ENCODE measurements at regions not wholly inside any gene's neighbourhood (a gene's known extent, or its start where the extent isn't known, plus 50 kb on each side); places are given as distances from the start of the nearest gene placed in this dataset.

DNA sequence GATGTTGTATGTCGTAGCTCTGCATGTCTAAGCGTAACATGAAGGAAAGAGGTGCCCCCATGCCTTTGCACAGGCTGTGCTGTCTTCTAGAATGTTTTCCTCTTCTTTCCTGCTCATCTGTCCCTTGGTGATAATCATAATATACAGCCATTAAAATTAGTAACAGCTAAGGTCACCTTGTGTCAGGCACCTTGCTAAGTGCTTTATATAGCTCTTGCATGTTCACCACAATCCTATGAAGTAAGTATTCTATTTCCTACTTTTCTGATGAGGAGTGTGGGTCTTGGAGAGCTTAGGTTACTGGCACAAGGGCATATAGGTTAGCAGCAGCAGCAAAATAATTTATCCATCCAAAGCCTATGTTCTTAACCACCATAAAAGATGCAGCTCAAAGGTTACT is 754.4 kb downstream of the NTRK3 start:
- H3K4me1 ChIP-seq = no peaks in the 10 kb centered on the region
- TF ChIP-seq, protein P1, sequence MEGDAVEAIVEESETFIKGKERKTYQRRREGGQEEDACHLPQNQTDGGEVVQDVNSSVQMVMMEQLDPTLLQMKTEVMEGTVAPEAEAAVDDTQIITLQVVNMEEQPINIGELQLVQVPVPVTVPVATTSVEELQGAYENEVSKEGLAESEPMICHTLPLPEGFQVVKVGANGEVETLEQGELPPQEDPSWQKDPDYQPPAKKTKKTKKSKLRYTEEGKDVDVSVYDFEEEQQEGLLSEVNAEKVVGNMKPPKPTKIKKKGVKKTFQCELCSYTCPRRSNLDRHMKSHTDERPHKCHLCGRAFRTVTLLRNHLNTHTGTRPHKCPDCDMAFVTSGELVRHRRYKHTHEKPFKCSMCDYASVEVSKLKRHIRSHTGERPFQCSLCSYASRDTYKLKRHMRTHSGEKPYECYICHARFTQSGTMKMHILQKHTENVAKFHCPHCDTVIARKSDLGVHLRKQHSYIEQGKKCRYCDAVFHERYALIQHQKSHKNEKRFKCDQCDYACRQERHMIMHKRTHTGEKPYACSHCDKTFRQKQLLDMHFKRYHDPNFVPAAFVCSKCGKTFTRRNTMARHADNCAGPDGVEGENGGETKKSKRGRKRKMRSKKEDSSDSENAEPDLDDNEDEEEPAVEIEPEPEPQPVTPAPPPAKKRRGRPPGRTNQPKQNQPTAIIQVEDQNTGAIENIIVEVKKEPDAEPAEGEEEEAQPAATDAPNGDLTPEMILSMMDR (IDR thresholded peaks at IDR 0.05) = no peak
- H3K4me3 ChIP-seq = no peak overlapping the region
- no peak for ATAC-seq
- DNase-seq = no peak
- no peaks in the 10 kb centered on the region for H3K27me3 ChIP-seq
- H3K36me3 ChIP-seq = no peaks in the 10 kb centered on the region
- intact Hi-C loops (cut with DNase I) = no loop called here
- no peak overlapping the region for H3K27ac ChIP-seq
- no peaks in the 10 kb centered on the region for H3K9me3 ChIP-seq

DNA sequence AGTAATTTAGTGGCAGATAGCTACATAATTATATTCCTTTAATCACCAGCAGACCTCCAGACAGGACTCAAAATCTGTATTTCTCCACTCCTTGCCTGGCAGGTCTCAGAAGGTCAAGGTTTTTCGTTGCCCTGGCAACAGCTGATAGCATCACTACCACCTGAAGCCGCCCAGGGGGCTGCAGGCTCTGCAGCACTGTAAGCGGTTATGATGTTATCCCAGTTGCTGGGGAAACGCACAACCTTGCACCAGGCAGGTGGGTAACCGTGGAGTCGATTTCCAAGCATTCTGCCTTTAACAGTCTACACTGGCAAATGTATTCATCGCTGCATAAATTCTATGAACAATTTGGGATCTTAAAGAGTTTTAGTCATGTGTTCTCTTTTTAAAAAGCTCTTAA is 756.3 kb downstream of the NTRK3 start:
- Histone ChIP-seq H3K4me3 (no peak overlapping the region), H3K36me3 (no peaks in the 10 kb centered on the region), H3K27ac (no peak overlapping the region), H3K27me3 (no peaks in the 10 kb centered on the region), H3K4me1 (no peaks in the 10 kb centered on the region), H3K9me3 (no peaks in the 10 kb centered on the region)
- ATAC-seq (no peak), DNase-seq (no peak)
- TF ChIP-seq, protein P1 (IDR thresholded peaks at IDR 0.05) = no peak
- intact Hi-C loops (cut with DNase I) = no loop called here

DNA sequence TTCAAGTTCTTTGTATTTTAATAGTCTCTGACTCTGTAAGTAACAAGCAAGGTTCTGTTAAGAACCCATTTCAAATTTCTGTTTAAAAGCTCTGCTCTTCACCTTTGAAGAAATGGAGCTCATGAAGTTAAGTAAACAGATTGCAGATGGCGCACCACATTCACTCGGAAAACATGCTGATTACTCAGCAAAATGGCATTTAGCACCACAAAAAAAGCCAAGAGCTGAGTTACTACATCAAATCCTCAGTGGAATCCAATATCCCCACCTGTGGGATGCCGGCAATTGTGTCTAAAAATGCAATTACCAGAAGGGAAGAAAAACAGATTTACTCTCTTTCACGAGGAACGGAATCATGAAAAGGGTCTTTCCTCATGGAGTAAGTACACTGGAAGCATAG is 758.0 kb downstream of the NTRK3 start:
- Histone ChIP-seq H3K27me3 (no peaks in the 10 kb centered on the region), H3K4me3 (no peak overlapping the region), H3K36me3 (no peaks in the 10 kb centered on the region), H3K27ac (no peak overlapping the region), H3K9me3 (no peaks in the 10 kb centered on the region), H3K4me1 (no peaks in the 10 kb centered on the region)
- intact Hi-C loops (cut with DNase I) = no loop called here
- no peak for ATAC-seq
- DNase-seq = no peak
- TF ChIP-seq, protein P1 (IDR thresholded peaks at IDR 0.05) = no peak

DNA sequence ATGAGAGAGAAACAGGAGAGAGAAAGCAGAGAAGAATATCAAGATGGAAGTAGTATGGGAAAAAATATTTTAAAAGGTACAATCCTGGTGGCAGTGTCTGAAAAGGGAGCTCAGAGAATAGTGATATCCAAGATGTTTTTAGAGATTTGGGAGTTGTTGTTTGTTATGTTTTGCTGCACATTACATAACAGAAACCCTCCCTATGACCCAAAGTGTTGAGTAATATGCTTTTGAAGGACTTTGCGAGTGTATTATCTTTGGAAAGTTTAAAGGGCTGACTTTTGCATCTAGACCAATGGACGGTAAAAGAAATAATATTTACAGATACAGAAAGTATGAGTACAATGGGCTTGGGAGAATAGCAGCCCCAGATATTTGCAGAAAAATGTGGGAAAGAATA is 759.7 kb downstream of the NTRK3 start:
- no peak for DNase-seq
- Histone ChIP-seq H3K27me3 (no peaks in the 10 kb centered on the region), H3K27ac (no peak overlapping the region), H3K9me3 (no peaks in the 10 kb centered on the region), H3K4me1 (no peaks in the 10 kb centered on the region), H3K4me3 (no peak overlapping the region), H3K36me3 (no peaks in the 10 kb centered on the region)
- intact Hi-C loops (cut with DNase I) = no loop called here
- ATAC-seq = no peak
- TF ChIP-seq, protein P1 (IDR thresholded peaks at IDR 0.05) = no peak

DNA sequence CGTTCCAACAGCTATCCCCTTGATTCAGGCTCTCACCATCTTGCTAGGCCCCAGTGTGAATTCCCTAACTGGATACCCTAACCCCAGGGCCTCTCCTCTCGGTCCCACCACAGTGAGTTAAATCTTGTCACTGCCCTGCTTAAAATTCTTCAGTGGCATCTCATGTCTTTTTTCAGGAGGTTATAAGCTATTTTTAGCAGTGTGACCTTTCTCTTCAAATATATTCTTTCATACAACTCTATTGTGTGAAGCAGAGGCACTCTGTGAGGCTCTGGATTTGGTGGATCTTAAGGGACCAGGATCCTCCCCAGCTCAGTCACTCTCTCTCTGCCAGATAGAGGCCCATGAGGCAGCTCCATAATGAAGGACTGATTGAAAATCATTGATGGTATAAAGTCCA is 760.4 kb downstream of the NTRK3 start:
- H3K27me3 ChIP-seq = no peaks in the 10 kb centered on the region
- intact Hi-C loops (cut with DNase I) = no loop called here
- TF ChIP-seq, protein P1 (IDR thresholded peaks at IDR 0.05) = no peak
- ATAC-seq (no peak), DNase-seq (no peak)
- H3K4me1 ChIP-seq = no peaks in the 10 kb centered on the region
- no peaks in the 10 kb centered on the region for H3K36me3 ChIP-seq
- no peak overlapping the region for H3K4me3 ChIP-seq
- H3K9me3 ChIP-seq = no peaks in the 10 kb centered on the region
- H3K27ac ChIP-seq = no peak overlapping the region

DNA sequence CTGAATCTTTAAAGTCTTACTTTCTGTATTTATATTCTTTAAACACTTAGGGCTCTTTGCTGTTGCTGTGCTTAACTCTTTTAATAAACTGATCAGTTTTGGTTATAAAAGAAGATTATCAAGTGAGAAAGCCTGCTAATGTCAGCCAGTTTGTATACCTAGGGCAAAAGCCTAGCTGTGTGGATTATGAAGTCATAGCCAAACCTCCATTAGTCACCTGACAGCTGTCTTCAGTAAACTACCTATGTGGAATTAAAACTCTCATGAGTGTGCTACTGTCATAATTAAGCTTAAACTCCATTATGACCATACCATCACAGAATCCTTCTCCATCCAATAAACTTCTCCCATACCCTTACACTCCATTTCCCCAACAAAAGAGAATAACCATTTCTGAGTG is 762.7 kb downstream of the NTRK3 start:
- DNase-seq (no peak), ATAC-seq (no peak)
- Histone ChIP-seq H3K27me3 (no peaks in the 10 kb centered on the region), H3K27ac (no peak overlapping the region), H3K9me3 (no peaks in the 10 kb centered on the region), H3K4me1 (no peaks in the 10 kb centered on the region), H3K4me3 (no peak overlapping the region), H3K36me3 (no peaks in the 10 kb centered on the region)
- TF ChIP-seq, protein P1 (IDR thresholded peaks at IDR 0.05) = no peak
- intact Hi-C loops (cut with DNase I) = no loop called here
